K562 (cell line): ENCODE measurements at regions not wholly inside any gene's neighbourhood (a gene's known extent, or its start where the extent isn't known, plus 50 kb on each side); places are given as distances from the start of the nearest gene placed in this dataset.

Experiments used
- COPS2 ChIP-seq: fragments of 450-650 bp; conservative IDR thresholded peaks from 2 replicates; pipeline ENCODE4 v1.6.1; 2016; ENCODE audit warnings: mild to moderate bottlenecking, moderate library complexity
- CTCF ChIP-seq, 3 experiments: IDR thresholded peaks in 2 of 3; conservative IDR thresholded peaks in 1 of 3; 2 replicates each; pipeline ENCODE4 v1.5.1; 2011 to 2012; ENCODE audit warnings: low read length in 3 of 3, mild to moderate bottlenecking in 3 of 3, control low read depth in 2 of 3, improper control_type of control experiment in 1 of 3, inconsistent platforms in 1 of 3, low read depth in 1 of 3, mixed read lengths in 1 of 3, moderate library complexity in 1 of 3; ENCODE audit not compliant: insufficient read depth in 2 of 3
- EGR1 ChIP-seq: fragments of 450-650 bp; conservative IDR thresholded peaks from 2 replicates; pipeline ENCODE4 v1.6.1; 2017; ENCODE audit warnings: mild to moderate bottlenecking
- EZH2 ChIP-seq: IDR thresholded peaks from 2 replicates; pipeline ENCODE4 v1.6.1; 2012; ENCODE audit warnings: low read depth, mild to moderate bottlenecking, inconsistent platforms, low read length, borderline replicate concordance
- FOXJ3 ChIP-seq: sonication (generic); formaldehyde crosslinking; IDR thresholded peaks from 2 replicates; pipeline ENCODE4 v1.4.0; 2020; ENCODE audit warnings: mild to moderate bottlenecking, missing genetic modification reagents
- GATAD2B ChIP-seq: fragments of 450-650 bp; IDR thresholded peaks from 2 replicates; pipeline ENCODE4 v1.6.1; 2017; ENCODE audit warnings: mild to moderate bottlenecking, borderline replicate concordance
- HBP1 ChIP-seq: fragments of 450-650 bp; formaldehyde crosslinking; IDR thresholded peaks from 2 replicates; pipeline ENCODE4 v1.4.0; 2022; ENCODE audit warnings: missing genetic modification characterization
- POLR2AphosphoS5 ChIP-seq: IDR thresholded peaks from 2 replicates; pipeline ENCODE4 v1.6.1; 2011; ENCODE audit warnings: mild to moderate bottlenecking, low read depth, low read length, moderate library complexity; ENCODE audit not compliant: control insufficient read depth, insufficient read depth
- SNAPC5 ChIP-seq: fragments of 250-450 bp; sonication (Bioruptor Pico); IDR thresholded peaks from 2 replicates; pipeline ENCODE4 v1.8.0; 2021; ENCODE audit warnings: moderate library complexity, mild to moderate bottlenecking, inconsistent platforms
- ZNF165 ChIP-seq: fragments of 250-450 bp; sonication (Bioruptor Pico); IDR thresholded peaks from 2 replicates; pipeline ENCODE4 v1.4.0; 2020; ENCODE audit warnings: borderline replicate concordance
- ZNF212 ChIP-seq: fragments of 450-650 bp; formaldehyde crosslinking; IDR thresholded peaks from 2 replicates; pipeline ENCODE4 v1.4.0; 2020; ENCODE audit warnings: mild to moderate bottlenecking
- ZNF518B ChIP-seq: fragments of 250-450 bp; sonication (Bioruptor Pico); IDR thresholded peaks from 2 replicates; pipeline ENCODE4 v1.5.0; 2021; ENCODE audit warnings: mild to moderate bottlenecking, moderate library complexity

GRCh38 chr7:45106-46090 lies 147.0 kb upstream of the FAM20C start:
- TF ChIP-seq CTCF (IDR thresholded peaks at IDR 0.05 in 2 of 3, conservative IDR thresholded peaks at IDR 0.05 in 1 of 3; ENCODE audit: insufficient read depth in 2 of 3, low read depth in 1 of 3, low read length in 3 of 3) (no peak), FOXJ3 (no peak), SNAPC5 (CRISPR knock-in tag) (no peak), ZNF212 (no peak), COPS2 (no peak), GATAD2B (no peak), POLR2AphosphoS5 (no peak), EGR1 (no peak), EZH2 (no peak), HBP1 (CRISPR knock-in tag) (no peak), ZNF165 (no peak), ZNF518B (CRISPR knock-in tag) (no peak)
